ENCODE measurements at regions not wholly inside any gene's neighbourhood (a gene's known extent, or its start where the extent isn't known, plus 50 kb on each side); places are given as distances from the start of the nearest gene placed in this dataset.
"Not testable (repeated sequence)": the region's sequence is repeated elsewhere in the genome, so short reads cannot be mapped to it uniquely, and the experiment has no call there.

DNA sequence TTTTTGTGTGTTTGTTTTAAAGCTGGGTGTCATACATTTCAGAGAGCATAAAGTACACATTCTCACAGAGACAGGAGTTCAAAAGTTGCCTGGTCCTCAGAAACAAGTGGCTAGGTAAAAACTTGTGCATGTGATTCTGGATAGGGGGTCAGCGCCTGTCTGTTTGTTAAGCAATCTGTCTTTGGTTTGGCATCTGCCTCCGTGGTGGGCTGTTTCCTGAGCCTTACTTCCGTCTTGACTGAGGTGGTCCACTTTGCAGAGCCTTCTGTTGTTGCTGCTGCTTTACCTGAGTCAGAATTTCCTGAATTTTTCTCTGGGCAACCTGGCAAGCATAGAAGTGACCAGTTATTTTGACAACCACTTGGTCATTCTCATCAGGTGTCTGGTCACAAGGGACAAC, 73.8 kb upstream of the RPS6KA2 start:
- not testable (repeated sequence) for TF ChIP-seq CTCF (IDR thresholded peaks at IDR 0.05; ENCODE audit: insufficient read depth, low read length, poor library complexity, severe bottlenecking); EZH2phosphoT487 (conservative IDR thresholded peaks at IDR 0.05; ENCODE audit: low read length)
